Endothelial cell of hepatic sinusoid (primary cell): ENCODE measurements at regions not wholly inside any gene's neighbourhood (a gene's known extent, or its start where the extent isn't known, plus 50 kb on each side); places are given as distances from the start of the nearest gene placed in this dataset.

Experiments used
- in situ Hi-C: cut with HindIII; loops from 2 replicates; pipeline ENCODE4 v1.10.0; 2017; ENCODE audit warnings: low sequenced_read_pairs

- in situ Hi-C loops: loop anchor here (5.0 kb wide), 1 partner anchor 86 kb away; no protein-coding TSS in a partner anchor
Measured at GRCh38 chr15:96413657-96414056, 83.2 kb downstream of the NR2F2 start.

- in situ Hi-C loops: loop anchor here (5.0 kb wide), 1 partner anchor 88 kb away; no protein-coding TSS in a partner anchor
Measured at GRCh38 chr15:96414875-96415274, 84.4 kb downstream of the NR2F2 start.

- in situ Hi-C loops: no loop called here
Measured at GRCh38 chr15:96415513-96416217, 85.2 kb downstream of the NR2F2 start.

DNA sequence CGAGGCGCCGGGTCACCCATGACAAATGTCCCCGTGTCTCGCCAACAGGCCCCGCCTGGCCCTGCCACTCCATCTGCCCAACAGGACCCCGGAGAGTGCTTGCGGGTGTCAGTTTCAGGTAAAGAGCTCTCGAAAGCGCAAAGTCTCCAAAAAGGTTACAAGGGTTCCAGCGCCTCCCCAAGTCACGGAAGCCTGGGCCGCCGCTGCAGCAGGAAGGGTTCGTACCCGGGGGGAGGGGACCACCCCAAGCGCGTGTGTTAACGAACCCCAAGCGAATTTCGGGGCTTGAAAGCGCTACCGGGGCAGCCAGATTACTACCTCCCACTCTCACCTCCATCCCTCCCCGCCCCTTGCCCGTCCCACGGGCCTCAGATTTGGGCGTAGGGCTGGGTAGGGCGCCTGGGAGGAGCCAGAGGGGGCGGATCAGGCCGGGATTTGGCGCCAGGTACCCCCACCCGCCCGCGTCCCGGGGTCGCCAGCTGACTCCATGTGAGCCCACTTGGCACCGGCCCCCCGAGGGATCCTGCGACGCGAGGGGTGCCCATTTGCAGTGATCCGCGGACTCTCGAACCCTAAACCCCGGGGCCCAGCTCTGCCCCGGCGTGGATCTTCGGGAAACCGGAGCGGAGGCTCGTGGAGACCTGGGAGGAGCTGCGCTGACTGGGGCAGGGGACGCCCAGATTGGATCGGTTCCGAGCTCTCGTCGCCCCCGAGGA is 85.9 kb downstream of the NR2F2 start:
- in situ Hi-C loops: no loop called here

- in situ Hi-C loops: no loop called here
Measured at GRCh38 chr15:96416934-96417759, 86.6 kb downstream of the NR2F2 start.

DNA sequence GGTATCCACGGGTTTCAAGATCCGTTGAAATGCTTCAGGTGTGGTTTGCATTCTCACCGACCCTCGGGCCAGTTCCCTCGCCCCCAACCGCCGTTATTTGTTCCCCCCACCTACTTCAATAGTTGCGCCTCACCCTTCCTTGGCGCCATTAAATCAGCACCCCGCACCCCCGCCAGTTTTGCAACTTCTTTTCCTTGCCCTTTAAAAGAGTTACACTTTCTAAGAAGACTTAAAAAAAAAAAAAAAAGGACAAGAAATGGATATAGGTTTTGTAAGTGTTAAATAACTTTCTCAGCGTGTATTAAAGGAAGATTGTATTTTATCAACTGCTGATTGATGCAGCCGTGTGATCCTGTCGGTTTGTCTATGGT is 87.2 kb downstream of the NR2F2 start:
- in situ Hi-C loops: no loop called here

DNA sequence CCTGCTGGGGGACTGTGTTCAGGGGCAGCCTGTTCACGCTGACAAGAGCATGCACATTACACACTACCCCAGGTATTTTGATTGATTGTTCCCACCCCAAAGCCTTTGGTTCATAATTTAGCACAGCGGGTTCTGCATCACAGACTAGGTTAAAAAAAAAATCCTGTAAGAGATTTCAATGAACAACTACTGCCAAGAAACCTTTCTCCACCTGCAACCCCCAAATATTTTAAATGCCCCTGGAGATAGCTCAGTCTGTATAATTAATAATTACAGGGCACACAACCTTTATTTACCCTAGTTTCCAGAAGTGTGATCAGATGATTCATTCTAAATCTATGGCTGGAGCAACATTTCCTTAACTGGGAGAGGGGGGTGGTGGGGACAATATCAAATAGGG is 87.6 kb downstream of the NR2F2 start:
- in situ Hi-C loops: no loop called here

DNA sequence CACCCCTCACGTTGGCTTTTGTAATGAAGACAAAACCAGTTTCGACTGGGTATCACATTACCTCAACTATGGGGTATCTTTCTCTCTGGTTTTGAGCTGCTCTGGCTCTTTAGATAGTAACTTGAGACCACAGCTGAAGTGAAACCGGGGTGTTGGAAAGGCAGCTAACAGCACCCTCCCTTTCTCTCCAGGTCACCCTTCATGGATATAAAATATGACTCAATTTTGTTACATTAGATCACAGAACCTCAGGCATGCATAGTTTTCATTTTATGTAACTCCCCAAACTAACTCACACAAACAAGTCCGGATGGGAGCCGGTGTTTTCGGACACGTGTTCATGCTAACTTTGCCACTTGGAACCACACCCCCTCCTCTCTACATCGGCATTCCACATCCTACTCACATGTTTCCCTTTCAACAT is 90.7 kb downstream of the NR2F2 start:
- in situ Hi-C loops: no loop called here

GRCh38 chr15:96422125-96422524 is 91.6 kb downstream of the NR2F2 start:
- in situ Hi-C loops: no loop called here

GRCh38 chr15:96424674-96425073 is 94.2 kb downstream of the NR2F2 start:
- in situ Hi-C loops: no loop called here

DNA sequence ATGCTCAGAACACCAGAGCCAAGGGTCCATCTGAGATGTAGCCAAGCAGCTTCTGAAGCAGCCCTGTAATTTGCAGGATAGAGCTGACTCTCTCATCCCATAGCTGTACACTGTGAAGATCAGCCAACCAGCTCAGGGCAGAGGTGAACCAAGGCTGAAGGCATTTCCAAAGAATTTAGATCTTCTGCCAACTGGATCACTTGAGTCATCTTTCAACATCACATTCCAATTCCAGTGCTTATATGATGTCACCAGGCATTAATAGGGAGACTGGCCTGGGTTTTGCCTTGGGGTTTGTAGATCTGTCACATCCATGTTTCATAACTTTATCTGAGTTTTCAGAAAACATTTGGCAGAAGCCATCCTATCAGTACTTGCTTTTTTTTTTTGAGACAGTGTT is 98.2 kb downstream of the NR2F2 start:
- in situ Hi-C loops: no loop called here

DNA sequence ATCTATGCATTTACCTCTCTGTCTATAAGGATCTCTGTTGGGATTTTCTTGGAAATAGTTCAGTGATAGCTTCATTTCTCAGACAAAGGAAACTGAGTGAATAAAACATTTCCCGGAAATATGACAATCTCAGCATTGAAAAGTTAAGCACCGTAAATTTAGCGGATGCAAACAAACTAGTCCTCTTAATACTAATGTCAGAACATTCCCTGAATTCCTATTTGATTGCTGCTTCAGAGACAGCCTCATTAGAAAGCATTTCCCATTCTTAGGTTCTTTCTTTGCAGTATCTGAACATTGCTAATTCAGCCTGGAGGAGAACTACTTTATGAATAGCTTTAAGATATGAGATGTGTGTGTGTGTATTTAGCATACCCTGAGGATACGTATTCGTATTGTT is 101.3 kb downstream of the NR2F2 start:
- in situ Hi-C loops: no loop called here

GRCh38 chr15:96435022-96435421 is 104.5 kb downstream of the NR2F2 start:
- in situ Hi-C loops: no loop called here

- in situ Hi-C loops: no loop called here
Measured at GRCh38 chr15:96435841-96436240, 105.3 kb downstream of the NR2F2 start.

DNA sequence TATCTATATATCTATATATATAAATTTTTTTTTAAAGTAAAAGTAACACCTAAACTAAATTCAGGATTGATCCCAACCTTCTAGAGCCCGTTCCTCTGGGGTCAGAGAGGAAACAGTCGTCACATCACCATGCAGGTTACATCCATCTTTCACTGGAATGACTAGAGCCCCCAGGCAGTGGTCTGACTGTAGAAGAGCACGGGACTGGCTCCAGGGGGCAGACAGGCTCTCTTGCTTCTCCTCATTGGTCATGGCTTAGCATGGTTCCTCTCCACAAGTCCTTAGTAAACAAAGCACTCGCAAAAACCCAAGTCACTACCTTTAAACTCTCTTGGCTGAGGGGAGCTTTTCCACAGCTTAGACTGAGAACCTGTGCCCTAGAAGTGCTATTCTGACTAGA is 110.5 kb downstream of the NR2F2 start:
- in situ Hi-C loops: loop anchor here (5.0 kb wide), 1 partner anchor 76 kb away; no protein-coding TSS in a partner anchor

GRCh38 chr15:96442076-96442475 is 111.6 kb downstream of the NR2F2 start:
- in situ Hi-C loops: loop anchor here (5.0 kb wide), 1 partner anchor 75 kb away; no protein-coding TSS in a partner anchor

GRCh38 chr15:96444865-96445264 is 114.4 kb downstream of the NR2F2 start:
- in situ Hi-C loops: loop anchor here (5.0 kb wide), 1 partner anchor 72 kb away; no protein-coding TSS in a partner anchor

DNA sequence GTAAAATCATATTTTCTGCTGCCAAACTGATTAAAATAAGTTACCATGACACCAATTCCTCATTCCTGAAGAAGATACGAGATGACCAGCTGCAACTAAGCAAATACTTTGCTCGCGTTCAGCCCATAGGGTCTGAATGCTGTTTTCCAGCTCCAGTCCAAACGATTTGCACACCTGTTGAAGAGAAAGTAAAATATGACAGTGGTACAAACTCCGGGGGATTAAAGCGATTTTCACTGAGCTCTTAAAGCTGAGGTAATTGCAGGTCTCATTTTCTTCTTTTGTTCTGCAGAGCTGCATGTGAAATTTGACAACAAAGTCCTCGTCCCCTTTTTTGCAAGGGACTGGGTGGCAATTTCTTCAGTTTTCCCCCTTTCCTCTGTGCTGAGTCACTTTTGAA is 118.4 kb downstream of the NR2F2 start:
- in situ Hi-C loops: no loop called here

- in situ Hi-C loops: no loop called here
Measured at GRCh38 chr15:96457841-96458240, 127.3 kb downstream of the NR2F2 start.

DNA sequence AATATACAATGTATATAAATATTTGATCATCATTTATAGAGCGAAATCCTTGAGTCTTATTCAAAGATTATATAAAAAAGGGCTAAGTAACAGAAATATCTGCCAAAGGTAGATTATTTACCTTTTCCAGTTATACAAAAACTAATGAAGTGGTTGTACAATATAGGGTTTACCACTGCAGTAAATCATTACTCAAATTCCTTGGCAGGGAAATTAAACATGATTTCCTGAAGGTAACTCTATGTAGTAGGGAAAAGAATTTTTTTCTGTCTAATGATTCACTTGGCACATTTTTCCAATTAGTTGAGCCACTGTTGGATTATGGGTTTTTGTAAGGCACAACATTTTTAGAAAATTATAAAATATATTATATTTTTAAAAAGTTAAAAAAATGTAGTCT is 129.6 kb downstream of the NR2F2 start:
- in situ Hi-C loops: no loop called here
